ENCODE measurements at regions not wholly inside any gene's neighbourhood (a gene's known extent, or its start where the extent isn't known, plus 50 kb on each side); places are given as distances from the start of the nearest gene placed in this dataset.
"Not testable (repeated sequence)": the region's sequence is repeated elsewhere in the genome, so short reads cannot be mapped to it uniquely, and the experiment has no call there.

DNA sequence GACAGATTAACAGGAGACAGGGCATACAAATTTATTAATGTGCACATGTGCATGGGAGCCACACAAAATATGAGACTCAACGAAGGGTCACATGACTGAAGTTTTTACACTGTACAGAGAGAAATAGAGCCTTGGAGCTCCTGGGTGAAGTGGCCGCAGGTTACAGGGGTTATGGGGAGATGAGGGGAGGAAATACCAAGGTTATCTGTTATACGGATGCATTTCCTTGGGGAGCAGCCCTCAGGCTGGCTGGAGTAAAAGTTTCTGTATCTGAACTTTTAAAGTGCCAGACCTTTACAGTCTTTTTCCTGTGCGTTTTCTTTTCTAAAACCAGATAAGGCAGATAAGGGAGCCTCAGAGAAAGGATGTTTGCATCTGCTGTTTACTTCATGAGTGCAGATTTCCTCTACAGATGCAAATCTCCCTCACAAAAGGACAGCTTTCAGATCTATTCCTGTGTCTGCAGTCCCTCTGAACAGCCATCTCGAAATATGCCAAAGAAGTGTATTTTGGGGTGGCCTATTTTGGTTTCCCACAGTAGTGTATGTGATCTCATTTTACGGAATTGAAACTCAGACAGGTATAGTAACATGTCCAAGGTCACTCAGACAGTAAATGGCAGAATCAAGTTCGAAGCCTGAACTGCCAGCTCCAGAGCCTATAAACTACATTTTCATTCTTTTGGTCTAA lies 139.3 kb upstream of the FBXL17 start:
- Histone ChIP-seq H3K4me3 (ENCODE audit: insufficient read depth, low read depth, low read length) (no peak overlapping the region), H3K36me3 (replicated peaks; ENCODE audit: control insufficient read depth, insufficient read depth, low read length) (no peaks in the 10 kb centered on the region), H3K27me3 (ENCODE audit: control insufficient read depth, insufficient read depth, low read length) (no peaks in the 10 kb centered on the region)
- DNase-seq = no peak

DNA sequence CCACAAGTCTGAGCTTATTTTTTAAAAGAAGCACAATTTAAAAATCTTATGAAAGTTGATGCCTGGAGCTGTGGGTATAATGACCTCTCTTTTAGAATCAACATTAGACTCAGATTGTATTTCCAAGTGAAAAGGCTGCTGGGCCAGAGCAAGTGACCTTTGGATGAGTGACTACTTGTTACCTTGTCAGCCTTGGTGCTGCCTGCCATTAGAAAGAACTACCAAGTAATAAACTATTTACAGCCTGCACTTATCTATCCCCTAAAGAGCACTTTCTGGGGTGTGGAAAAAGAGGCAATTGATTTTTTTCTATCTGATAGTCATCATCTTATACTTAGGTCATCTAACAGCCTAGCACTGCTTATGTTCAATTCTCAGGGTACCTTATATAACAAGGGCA lies 134.9 kb upstream of the FBXL17 start:
- Histone ChIP-seq H3K27me3 (ENCODE audit: control insufficient read depth, insufficient read depth, low read length) (no peaks in the 10 kb centered on the region), H3K36me3 (replicated peaks; ENCODE audit: control insufficient read depth, insufficient read depth, low read length) (no peaks in the 10 kb centered on the region), H3K4me3 (ENCODE audit: insufficient read depth, low read depth, low read length) (no peak overlapping the region)
- DNase-seq = no peak

DNA sequence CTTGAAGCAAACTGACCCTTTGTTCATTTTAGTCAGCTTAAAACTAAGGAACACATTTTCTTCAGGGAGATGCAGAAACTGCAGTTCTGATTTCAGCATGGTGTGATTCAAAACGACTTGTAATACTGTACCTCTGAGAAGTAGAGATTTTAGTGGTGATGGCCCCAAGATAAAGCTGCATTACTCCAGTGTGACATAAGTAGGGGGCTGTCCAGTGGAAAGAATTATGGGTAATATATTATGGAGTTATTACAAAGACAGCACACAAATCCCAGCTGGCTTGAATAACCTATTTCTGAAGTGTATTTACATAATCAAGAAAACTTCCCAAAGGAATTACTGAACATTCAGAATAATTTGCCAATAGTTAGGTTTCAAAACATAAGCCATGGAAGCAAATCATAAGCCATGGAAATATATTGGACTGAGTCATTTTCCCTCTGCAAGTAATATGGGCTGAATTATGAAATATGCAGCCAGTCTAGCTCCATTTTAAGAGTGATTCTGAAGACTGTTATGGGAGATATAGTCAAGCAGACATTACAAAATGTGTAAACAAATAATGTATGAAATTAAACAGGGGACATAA lies 133.7 kb upstream of the FBXL17 start:
- H3K36me3 ChIP-seq (replicated peaks; ENCODE audit: control insufficient read depth, insufficient read depth, low read length) = no peaks in the 10 kb centered on the region
- no peak overlapping the region for H3K4me3 ChIP-seq (ENCODE audit: insufficient read depth, low read depth, low read length)
- no peaks in the 10 kb centered on the region for H3K27me3 ChIP-seq (ENCODE audit: control insufficient read depth, insufficient read depth, low read length)
- DNase-seq = no peak

DNA sequence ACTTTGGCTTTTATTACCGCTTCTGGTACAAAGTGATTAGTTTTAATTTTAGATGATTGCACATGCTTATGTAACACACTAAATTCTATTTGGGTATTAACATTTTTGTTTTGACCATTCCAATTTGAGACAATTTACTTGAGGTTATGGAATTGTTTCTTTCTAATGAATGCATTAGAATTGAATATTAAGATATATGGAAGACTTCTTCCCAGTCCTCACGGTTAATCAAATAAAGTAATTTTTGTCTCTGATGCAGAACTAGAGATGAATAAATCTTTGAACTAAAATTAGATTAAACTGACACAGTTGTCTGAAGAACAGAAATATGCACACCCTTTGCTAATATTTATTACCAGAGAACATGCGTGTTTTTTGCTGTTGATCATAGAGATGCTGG lies 127.1 kb upstream of the FBXL17 start:
- H3K36me3 ChIP-seq (replicated peaks; ENCODE audit: control insufficient read depth, insufficient read depth, low read length) = no peaks in the 10 kb centered on the region
- no peak for DNase-seq

DNA sequence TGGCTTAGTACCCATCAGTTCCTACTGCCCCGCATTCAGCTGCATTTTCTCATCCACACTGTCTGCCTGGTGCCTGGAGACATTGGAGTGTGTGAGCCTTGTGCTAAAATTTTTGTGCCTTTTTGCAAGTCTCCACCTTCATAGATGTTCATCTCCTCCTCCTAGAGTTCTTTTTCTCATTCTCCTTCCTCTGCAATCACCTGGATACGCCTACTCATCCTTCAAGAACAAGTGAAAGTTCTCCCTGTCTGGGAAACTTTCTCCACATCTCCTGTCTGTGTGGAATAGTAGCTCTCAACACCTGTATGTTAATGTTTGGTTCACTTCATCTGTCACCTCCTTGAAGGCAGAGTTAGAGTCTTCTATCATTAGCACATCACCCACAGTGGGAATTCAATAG lies 125.7 kb upstream of the FBXL17 start:
- DNase-seq = no peak
- Histone ChIP-seq H3K4me3 (ENCODE audit: insufficient read depth, low read depth, low read length) (no peak overlapping the region), H3K36me3 (replicated peaks; ENCODE audit: control insufficient read depth, insufficient read depth, low read length) (no peaks in the 10 kb centered on the region), H3K27me3 (ENCODE audit: control insufficient read depth, insufficient read depth, low read length) (no peaks in the 10 kb centered on the region)

More for the DNA sequence above, 127.1 kb upstream of the FBXL17 start:
- Histone ChIP-seq H3K4me3 (ENCODE audit: insufficient read depth, low read depth, low read length) (no peak overlapping the region), H3K27me3 (ENCODE audit: control insufficient read depth, insufficient read depth, low read length) (no peaks in the 10 kb centered on the region)

DNA sequence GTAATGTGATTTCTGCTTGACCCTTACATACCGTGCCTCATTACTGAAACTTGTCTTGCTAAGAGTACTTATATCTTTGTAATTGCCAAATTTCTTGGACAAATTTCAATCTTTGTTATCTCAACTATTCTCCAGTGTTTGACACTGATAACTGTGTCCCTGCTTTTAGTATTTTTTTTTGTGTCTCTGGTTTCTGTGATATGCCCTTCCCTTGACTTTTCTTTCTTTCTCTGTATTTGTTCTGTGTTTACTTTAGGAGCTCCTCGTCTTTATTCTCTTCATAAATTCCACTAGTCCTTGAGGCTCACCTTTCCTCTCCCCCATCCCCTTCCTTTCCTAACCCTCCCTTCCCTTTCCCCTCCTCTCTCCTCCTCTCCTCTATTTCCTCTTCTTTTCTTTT lies 123.7 kb upstream of the FBXL17 start:
- Histone ChIP-seq H3K27me3 (ENCODE audit: control insufficient read depth, insufficient read depth, low read length) (no peaks in the 10 kb centered on the region), H3K4me3 (ENCODE audit: insufficient read depth, low read depth, low read length) (no peak overlapping the region), H3K36me3 (replicated peaks; ENCODE audit: control insufficient read depth, insufficient read depth, low read length) (no peaks in the 10 kb centered on the region)
- no peak for DNase-seq

DNA sequence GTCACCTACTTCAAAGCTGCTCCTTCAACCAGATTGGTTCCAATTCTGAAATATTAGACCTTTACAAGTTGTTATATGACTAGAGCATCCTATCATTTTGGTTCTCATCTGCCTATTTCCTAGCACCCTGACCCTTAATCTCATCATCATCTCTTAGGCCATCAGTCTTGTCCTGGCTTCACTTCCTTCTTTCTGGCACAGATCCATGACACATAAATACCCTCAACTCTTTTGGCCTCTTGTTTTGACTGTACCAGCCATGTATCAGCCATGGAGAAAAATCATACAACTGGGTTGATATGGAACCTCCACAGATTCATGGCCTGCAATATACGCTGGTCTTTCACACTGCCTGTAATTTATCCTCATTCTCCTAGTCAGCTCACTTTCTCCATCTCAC lies 123.1 kb upstream of the FBXL17 start:
- Histone ChIP-seq H3K27me3 (ENCODE audit: control insufficient read depth, insufficient read depth, low read length) (no peaks in the 10 kb centered on the region), H3K4me3 (ENCODE audit: insufficient read depth, low read depth, low read length) (no peak overlapping the region), H3K36me3 (replicated peaks; ENCODE audit: control insufficient read depth, insufficient read depth, low read length) (no peaks in the 10 kb centered on the region)
- DNase-seq = no peak

DNA sequence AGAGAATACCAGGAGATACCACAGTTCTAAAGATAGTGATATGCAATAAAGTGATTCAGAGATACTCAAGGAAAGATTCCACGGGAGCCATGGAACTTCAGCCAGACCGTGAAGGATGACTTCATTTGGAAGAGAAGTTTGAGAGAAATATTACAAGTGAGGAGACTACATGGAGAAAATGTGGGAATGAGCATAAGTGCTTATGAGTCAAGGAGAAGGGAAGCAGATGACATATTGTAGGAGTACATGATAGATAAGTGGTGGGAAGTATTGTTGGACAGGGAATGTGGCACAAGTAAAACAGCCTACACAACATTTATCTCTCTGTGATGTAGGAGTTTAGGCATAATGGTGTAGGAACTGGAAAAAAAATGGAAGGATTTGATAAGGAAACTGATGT lies 122.1 kb upstream of the FBXL17 start:
- DNase-seq = no peak
- Histone ChIP-seq H3K4me3 (ENCODE audit: insufficient read depth, low read depth, low read length) (no peak overlapping the region), H3K36me3 (replicated peaks; ENCODE audit: control insufficient read depth, insufficient read depth, low read length) (no peaks in the 10 kb centered on the region), H3K27me3 (ENCODE audit: control insufficient read depth, insufficient read depth, low read length) (no peaks in the 10 kb centered on the region)

DNA sequence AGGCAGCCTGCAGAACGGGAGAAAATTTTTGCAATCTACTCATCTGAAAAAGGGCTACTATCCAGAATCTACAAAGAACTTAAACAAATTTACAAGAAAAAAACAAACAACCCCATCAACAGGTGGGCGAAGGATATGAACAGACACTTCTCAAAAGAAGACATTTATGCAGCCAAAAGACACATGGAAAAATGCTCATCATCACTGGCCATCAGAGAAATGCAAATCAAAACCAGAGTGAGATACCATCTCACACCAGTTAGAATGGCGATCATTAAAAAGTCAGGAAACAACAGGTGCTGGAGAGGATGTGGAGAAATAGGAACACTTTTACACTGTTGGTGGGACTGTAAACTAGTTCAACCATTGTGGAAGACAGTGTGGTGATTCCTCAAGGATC lies 113.7 kb upstream of the FBXL17 start:
- not testable (repeated sequence) for DNase-seq; H3K27me3 ChIP-seq (ENCODE audit: control insufficient read depth, insufficient read depth, low read length); H3K36me3 ChIP-seq (replicated peaks; ENCODE audit: control insufficient read depth, insufficient read depth, low read length); H3K4me3 ChIP-seq (ENCODE audit: insufficient read depth, low read depth, low read length)

DNA sequence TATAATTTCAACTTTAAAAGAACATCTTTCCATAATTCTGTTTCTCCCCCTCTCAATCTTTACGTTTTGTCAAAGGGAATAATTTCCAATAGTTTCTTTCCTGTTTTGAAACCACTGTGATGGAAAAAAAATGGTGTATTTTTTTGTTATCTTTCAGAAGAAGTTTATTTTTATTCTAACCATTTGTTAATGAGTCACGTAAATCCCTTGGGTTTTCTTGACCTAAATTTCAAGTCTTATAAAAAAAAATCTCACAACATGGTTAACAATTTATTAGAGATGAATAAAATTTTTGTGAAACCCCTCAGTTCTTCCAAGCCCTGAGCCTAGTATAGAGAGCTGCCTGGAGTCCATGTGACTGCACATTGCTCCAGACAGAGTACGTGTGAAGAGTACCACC lies 106.1 kb upstream of the FBXL17 start:
- no peaks in the 10 kb centered on the region for H3K27me3 ChIP-seq (ENCODE audit: control insufficient read depth, insufficient read depth, low read length)
- no peaks in the 10 kb centered on the region for H3K36me3 ChIP-seq (replicated peaks; ENCODE audit: control insufficient read depth, insufficient read depth, low read length)
- no peak overlapping the region for H3K4me3 ChIP-seq (ENCODE audit: insufficient read depth, low read depth, low read length)
- DNase-seq = no peak

DNA sequence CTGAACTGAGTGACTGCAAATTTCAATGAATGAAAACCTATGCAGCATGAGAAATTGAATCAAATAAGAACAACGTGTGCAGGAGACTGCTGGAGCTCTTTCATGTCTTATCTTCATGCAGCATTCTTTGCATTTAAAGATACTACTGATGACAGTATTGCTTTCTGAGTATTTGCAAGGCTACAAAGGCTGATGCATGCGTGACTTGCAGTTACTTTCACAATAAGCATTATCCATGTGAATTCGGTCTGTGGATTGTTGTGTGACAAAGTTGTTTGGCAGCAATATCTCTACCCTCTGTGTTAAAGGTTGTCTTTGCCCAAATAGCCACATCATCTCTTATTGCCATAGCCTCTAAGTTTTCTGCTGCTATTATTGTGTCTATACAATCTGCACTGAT lies 102.1 kb upstream of the FBXL17 start:
- Histone ChIP-seq H3K27me3 (ENCODE audit: control insufficient read depth, insufficient read depth, low read length) (no peaks in the 10 kb centered on the region), H3K4me3 (ENCODE audit: insufficient read depth, low read depth, low read length) (no peak overlapping the region), H3K36me3 (replicated peaks; ENCODE audit: control insufficient read depth, insufficient read depth, low read length) (no peaks in the 10 kb centered on the region)
- DNase-seq = no peak

DNA sequence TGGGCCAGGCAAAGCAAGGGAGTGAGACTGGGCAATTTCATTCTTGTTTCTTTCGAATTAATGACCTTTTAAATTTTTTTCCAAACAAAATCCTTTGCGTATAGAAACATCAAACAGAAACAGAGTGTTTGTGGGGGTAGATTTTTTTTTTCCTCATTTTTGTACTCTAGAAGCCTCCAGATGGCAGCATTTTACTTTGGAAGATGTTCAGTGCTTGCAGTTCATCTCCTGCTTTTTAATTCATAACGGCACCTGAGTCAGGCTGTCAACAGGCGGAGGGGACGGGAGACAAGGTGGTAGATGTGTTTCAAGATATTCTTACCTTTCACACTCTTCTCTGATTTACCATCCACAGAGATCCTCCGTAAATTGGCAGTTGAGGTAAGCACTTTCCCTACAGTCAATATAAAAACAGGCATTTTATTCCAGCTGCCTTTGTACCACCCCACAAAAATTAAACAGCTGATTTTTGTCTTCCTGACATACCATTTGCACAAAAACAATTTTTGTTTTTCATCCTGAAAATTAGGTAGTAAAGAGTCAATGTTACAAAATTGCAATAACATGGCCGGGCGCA lies 99.5 kb upstream of the FBXL17 start:
- peak; percentile 20 for DNase-seq

DNA sequence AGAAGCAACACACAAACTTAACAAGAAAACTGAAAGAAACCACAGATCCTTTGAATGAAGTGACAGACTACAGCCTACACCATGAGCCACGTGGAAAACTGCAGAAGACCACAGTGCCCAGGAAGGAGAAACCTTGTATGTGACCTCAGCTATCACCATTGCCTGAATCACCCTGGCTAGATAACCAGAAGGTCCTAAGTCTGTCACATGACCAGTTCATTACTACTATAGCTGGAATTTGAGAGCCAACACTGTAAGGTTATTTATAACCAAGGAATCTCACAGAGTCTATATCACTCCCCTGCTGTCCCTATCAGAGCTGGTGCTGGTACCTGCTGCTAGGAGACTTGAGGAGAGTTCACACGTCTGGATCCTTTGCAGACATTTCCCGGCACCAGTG lies 90.3 kb upstream of the FBXL17 start:
- H3K36me3 ChIP-seq (replicated peaks; ENCODE audit: control insufficient read depth, insufficient read depth, low read length) = no peaks in the 10 kb centered on the region
- H3K4me3 ChIP-seq (ENCODE audit: insufficient read depth, low read depth, low read length) = no peak overlapping the region
- H3K27me3 ChIP-seq (ENCODE audit: control insufficient read depth, insufficient read depth, low read length) = no peaks in the 10 kb centered on the region
- no peak for DNase-seq

More for the DNA sequence above, 99.5 kb upstream of the FBXL17 start:
- H3K27me3 ChIP-seq (ENCODE audit: control insufficient read depth, insufficient read depth, low read length) = no peaks in the 10 kb centered on the region
- H3K36me3 ChIP-seq (replicated peaks; ENCODE audit: control insufficient read depth, insufficient read depth, low read length) = no peaks in the 10 kb centered on the region
- no peak overlapping the region for H3K4me3 ChIP-seq (ENCODE audit: insufficient read depth, low read depth, low read length)

DNA sequence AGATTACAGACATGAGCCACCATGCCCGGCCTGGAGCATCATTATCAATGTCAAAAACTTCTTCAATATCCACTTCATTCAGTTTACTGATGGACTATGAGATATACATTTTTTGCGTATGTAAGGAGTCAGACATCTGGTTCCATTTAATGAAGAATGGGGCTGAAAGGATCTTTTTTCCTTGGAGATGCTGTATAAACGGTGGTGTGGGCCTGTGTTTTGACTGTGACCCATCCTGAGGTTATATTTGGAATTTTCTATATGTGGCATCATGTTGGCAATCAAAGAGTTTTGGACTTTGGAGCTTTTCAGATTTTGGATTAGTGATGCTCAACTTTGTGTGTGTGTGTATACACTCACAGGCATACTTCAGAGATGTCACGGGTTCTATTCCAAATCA lies 85.7 kb upstream of the FBXL17 start:
- Histone ChIP-seq H3K27me3 (ENCODE audit: control insufficient read depth, insufficient read depth, low read length) (no peaks in the 10 kb centered on the region), H3K36me3 (replicated peaks; ENCODE audit: control insufficient read depth, insufficient read depth, low read length) (no peaks in the 10 kb centered on the region), H3K4me3 (ENCODE audit: insufficient read depth, low read depth, low read length) (no peak overlapping the region)
- DNase-seq = no peak

DNA sequence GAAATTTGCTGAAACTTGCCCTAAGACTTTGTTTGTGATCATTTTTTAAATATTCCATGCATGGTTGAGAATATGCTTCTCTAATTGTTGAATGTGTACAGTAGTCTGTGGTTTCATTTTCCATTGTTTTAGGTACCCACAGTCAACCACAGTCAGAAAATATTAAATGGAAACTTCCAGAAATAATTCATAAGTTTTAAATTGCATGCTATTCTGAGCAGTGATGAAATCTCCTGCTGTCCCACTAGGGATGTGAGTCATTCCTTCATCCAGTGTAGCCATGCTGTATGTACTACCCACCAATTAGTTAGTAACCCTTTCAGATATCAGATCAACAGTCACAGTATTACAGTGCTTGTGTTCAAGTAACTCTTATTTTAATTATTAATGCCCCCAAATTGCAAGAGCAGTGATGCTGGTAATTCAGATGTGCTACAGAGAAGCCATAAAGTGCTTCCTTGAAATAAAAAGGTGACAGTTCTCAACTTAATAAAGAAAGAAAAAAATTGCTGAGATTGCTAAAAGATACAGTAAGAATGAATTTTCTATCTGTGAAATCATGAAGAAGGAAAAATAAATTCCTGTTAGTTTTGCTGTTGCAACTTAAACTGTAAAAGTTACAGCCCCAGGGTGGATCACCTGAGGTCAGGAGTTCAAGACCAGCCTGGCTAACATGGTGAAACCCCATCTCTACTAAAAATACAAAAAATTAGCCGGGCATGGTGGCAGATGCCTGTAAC lies 79.9 kb upstream of the FBXL17 start:
- Histone ChIP-seq H3K36me3 (replicated peaks; ENCODE audit: control insufficient read depth, insufficient read depth, low read length) (no peaks in the 10 kb centered on the region), H3K4me3 (ENCODE audit: insufficient read depth, low read depth, low read length) (no peak overlapping the region), H3K27me3 (ENCODE audit: control insufficient read depth, insufficient read depth, low read length) (no peaks in the 10 kb centered on the region)
- DNase-seq = no peak

Data from H7 (cell line).